HEK293T (cell line): ENCODE measurements at regions not wholly inside any gene's neighbourhood (a gene's known extent, or its start where the extent isn't known, plus 50 kb on each side); places are given as distances from the start of the nearest gene placed in this dataset.

Experiments
- CTCF ChIA-PET: fragments of 350-600 bp; formaldehyde crosslinking; extraction: SDS; loops from one replicate; lab custom pipeline; 2021; ENCODE audit warnings: antibody characterized with exemption, inconsistent platforms; lab: Yijun Ruan, JAX
- POLR2A ChIA-PET: fragments of 350-600 bp; formaldehyde crosslinking; extraction: SDS; loops from one replicate; lab custom pipeline; 2020; ENCODE audit warnings: antibody characterized with exemption, inconsistent platforms; lab: Yijun Ruan, JAX
- DNase-seq: peaks from one replicate; pipeline ENCODE4 v3.0.0; 2012; ENCODE audit warnings: mixed read lengths; ENCODE audit errors: extremely low spot score
- ARNT ChIP-seq: fragments of 450-650 bp; IDR thresholded peaks from 2 replicates; pipeline ENCODE4 v1.6.1; 2017; ENCODE audit warnings: mild to moderate bottlenecking
- BHLHE40 ChIP-seq: fragments of 450-650 bp; IDR thresholded peaks from 2 replicates; pipeline ENCODE4 v1.6.1; 2016; ENCODE audit warnings: mild to moderate bottlenecking, moderate library complexity, borderline replicate concordance
- CTBP1 ChIP-seq: fragments of 450-650 bp; IDR thresholded peaks from 2 replicates; pipeline ENCODE4 v1.6.1; 2016; ENCODE audit warnings: borderline replicate concordance
- ELF4 ChIP-seq: fragments of 450-650 bp; IDR thresholded peaks from 2 replicates; pipeline ENCODE4 v1.6.1; 2017; ENCODE audit warnings: antibody characterized with exemption
- FOXA1 ChIP-seq: fragments of 450-650 bp; IDR thresholded peaks from 2 replicates; pipeline ENCODE4 v1.6.1; 2016; ENCODE audit warnings: mild to moderate bottlenecking
- FOXK2 ChIP-seq: fragments of 450-650 bp; IDR thresholded peaks from 2 replicates; pipeline ENCODE4 v1.6.1; 2016; ENCODE audit warnings: mild to moderate bottlenecking
- FOXM1 ChIP-seq: fragments of 450-650 bp; IDR thresholded peaks from 2 replicates; pipeline ENCODE4 v1.6.1; 2017; ENCODE audit warnings: mild to moderate bottlenecking, borderline replicate concordance
- HDGF ChIP-seq: fragments of 450-650 bp; IDR thresholded peaks from 2 replicates; pipeline ENCODE4 v1.6.1; 2017; ENCODE audit warnings: antibody characterized with exemption, borderline replicate concordance
- L3MBTL2 ChIP-seq: fragments of 450-650 bp; conservative IDR thresholded peaks from 2 replicates; pipeline ENCODE4 v1.6.1; 2016; ENCODE audit warnings: mild to moderate bottlenecking
- LEF1 ChIP-seq: fragments of 450-650 bp; IDR thresholded peaks from 2 replicates; pipeline ENCODE4 v1.6.1; 2017; ENCODE audit warnings: mild to moderate bottlenecking, borderline replicate concordance
- NFRKB ChIP-seq: fragments of 450-650 bp; IDR thresholded peaks from 2 replicates; pipeline ENCODE4 v1.6.1; 2016; ENCODE audit warnings: mild to moderate bottlenecking, moderate library complexity
- PKNOX1 ChIP-seq: fragments of 450-650 bp; IDR thresholded peaks from 2 replicates; pipeline ENCODE4 v1.6.1; 2016
- SP1 ChIP-seq: fragments of 450-650 bp; IDR thresholded peaks from 2 replicates; pipeline ENCODE4 v1.6.1; 2017
- SUZ12 ChIP-seq: fragments of 450-650 bp; IDR thresholded peaks from 2 replicates; pipeline ENCODE4 v1.6.1; 2016; ENCODE audit warnings: mild to moderate bottlenecking
- TARDBP ChIP-seq: fragments of 450-650 bp; IDR thresholded peaks from 2 replicates; pipeline ENCODE4 v1.6.1; 2016
- ZNF384 ChIP-seq: fragments of 450-650 bp; IDR thresholded peaks from 2 replicates; pipeline ENCODE4 v1.6.1; 2016

- DNase-seq, result no peak
- TF ChIP-seq LEF1, result no peak
- no peak for TF ChIP-seq PKNOX1
- TF ChIP-seq FOXA1, result no peak
- TF ChIP-seq TARDBP, result no peak
- TF ChIP-seq ARNT, result no peak
- no peak for TF ChIP-seq ZNF384
- TF ChIP-seq FOXM1, result no peak
- TF ChIP-seq CTBP1, result no peak
- no peak for TF ChIP-seq FOXK2
- no peak for TF ChIP-seq SP1
- TF ChIP-seq HDGF, result no peak
- ChIA-PET POLR2A (no interaction called here), CTCF (no interaction called here)
Observed at GRCh38 chr15:62498278-62498677, 333.2 kb upstream of the C2CD4B start.

GRCh38 chr15:62498712-62499111 is 333.6 kb upstream of the C2CD4B start:
- POLR2A ChIA-PET, result no interaction called here
- TF ChIP-seq LEF1 (no peak), NFRKB (no peak)
- DNase-seq, result no peak
- CTCF ChIA-PET, result no interaction called here

GRCh38 chr15:62500325-62500724 is 335.2 kb upstream of the C2CD4B start:
- ChIA-PET CTCF (no interaction called here), POLR2A (no interaction called here)
- TF ChIP-seq L3MBTL2 (no peak), SUZ12 (no peak), HDGF (no peak), PKNOX1 (no peak), TARDBP (no peak), ZNF384 (no peak), FOXM1 (no peak), FOXA1 (no peak), LEF1 (no peak), ELF4 (no peak), CTBP1 (no peak)
- DNase-seq, result no peak

- POLR2A ChIA-PET, result no interaction called here
- CTCF ChIA-PET, result no interaction called here
- TF ChIP-seq FOXA1 (no peak), L3MBTL2 (no peak), PKNOX1 (no peak), SP1 (no peak), ELF4 (no peak), SUZ12 (no peak), CTBP1 (no peak), FOXM1 (no peak), NFRKB (no peak), HDGF (no peak), FOXK2 (no peak), ZNF384 (no peak), BHLHE40 (no peak), LEF1 (no peak), ARNT (no peak), TARDBP (no peak)
- DNase-seq, result no peak
Observed at GRCh38 chr15:62502451-62502850, 337.4 kb upstream of the C2CD4B start.

GRCh38 chr15:62503451-62503850 is 338.4 kb upstream of the C2CD4B start:
- CTCF ChIA-PET, result interaction anchor here (0.6 kb wide), 1 partner anchor 238 kb away, joined by 3 read pairs; no protein-coding TSS in a partner anchor
- TF ChIP-seq ZNF384 (no peak), PKNOX1 (no peak)
- POLR2A ChIA-PET, result no interaction called here
- DNase-seq, result no peak

GRCh38 chr15:62505762-62506161 is 340.7 kb upstream of the C2CD4B start:
- TF ChIP-seq PKNOX1 (no peak), TARDBP (no peak), ARNT (no peak), NFRKB (no peak), ELF4 (no peak), L3MBTL2 (no peak), FOXM1 (no peak), FOXA1 (no peak), CTBP1 (no peak), SP1 (no peak), HDGF (no peak), LEF1 (no peak), FOXK2 (no peak), SUZ12 (no peak), BHLHE40 (no peak), ZNF384 (no peak)
- POLR2A ChIA-PET, result no interaction called here
- CTCF ChIA-PET, result no interaction called here
- no peak for DNase-seq
